G401 (cell line): ENCODE measurements at regions not wholly inside any gene's neighbourhood (a gene's known extent, or its start where the extent isn't known, plus 50 kb on each side); places are given as distances from the start of the nearest gene placed in this dataset.

Source experiments
- DNase-seq: peaks from one replicate; pipeline ENCODE4 v3.0.0-alpha.2; 2015; ENCODE audit warnings: low spot score
- in situ Hi-C: cut with HindIII; loops from 2 replicates; pipeline ENCODE4 v1.10.0; 2016; ENCODE audit warnings: low sequenced_read_pairs, mixed read lengths

DNA sequence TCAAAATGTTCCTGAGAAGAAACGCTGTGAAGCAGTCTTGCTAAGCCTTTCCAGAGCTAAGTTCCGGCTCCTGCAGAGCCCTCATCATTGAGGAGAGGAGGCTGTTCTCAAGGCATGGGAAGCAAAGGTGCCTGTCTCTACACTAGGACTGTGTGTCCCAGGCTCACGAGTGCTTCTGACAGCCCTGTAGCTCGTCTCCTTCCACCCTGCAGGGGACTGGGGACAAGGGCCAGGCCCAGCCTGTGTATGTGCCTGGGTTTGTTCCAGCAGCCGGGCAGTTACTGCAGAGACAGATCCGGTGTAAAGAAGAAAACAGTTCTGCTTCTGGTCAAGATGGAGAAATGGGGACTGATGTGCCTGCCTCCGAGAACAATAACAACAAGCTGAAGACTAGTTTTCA lies 156.0 kb downstream of the ENGASE start:
- peak; percentile 91 for DNase-seq
- in situ Hi-C loops = no loop called here

DNA sequence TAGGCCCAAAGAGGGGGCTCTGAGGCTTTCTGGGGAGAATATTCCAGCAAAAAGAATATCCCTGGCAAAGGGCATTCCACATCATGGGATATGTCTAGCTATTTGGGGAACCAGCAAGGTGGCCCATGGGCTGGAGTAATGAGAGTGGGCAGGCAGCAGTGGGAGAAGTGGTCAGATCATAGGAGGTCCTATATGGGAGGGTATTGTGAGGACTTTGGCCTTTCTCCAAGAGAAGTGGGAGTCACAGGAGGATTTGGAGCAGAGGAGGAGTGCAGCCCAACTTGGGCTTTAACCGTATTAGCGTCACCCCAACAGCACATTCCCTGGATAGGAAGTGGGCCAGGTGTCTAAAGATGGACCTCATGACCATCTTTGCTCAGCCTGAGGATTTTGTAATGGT lies 151.4 kb downstream of the ENGASE start:
- no peak for DNase-seq
- in situ Hi-C loops = no loop called here

DNA sequence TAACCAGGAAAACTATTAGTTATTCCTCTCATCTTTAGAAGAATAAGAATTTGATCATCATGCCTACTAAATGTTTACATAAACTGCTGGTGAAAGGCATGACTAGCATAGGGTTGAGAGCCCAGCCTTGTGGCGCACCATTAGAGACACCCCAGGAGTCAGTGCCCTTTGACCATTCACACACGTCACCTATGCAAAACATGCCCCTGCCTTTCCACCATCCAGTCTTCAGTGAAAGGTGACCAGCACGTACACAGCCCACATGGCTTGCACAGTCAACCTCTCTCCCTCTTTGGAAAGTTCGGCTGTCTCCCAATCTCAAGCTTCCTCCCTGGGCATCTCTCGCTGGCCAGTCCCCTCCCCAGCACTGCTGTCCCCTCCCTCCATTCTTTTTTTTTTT lies 150.3 kb downstream of the ENGASE start:
- in situ Hi-C loops = no loop called here
- no peak for DNase-seq

DNA sequence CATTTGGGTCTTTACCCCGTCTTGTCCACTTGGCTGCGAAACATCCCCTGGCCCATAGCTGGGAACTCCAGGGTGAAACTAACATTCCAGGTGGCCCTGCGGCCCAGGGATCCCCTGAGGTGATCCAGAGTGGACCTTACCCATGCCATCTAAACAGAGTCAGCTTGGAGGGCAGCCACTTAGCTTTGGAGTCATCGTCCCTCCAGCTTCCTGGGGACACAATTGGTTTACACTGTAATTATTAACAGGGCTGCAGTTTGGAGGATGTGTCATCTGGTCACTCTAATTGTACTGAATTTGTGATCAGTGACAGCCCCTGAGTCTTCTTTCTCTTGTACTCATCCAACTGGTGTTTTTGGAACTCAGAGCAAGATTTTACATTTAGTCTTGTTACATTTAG lies 149.9 kb downstream of the ENGASE start:
- in situ Hi-C loops = no loop called here
- DNase-seq = no peak

DNA sequence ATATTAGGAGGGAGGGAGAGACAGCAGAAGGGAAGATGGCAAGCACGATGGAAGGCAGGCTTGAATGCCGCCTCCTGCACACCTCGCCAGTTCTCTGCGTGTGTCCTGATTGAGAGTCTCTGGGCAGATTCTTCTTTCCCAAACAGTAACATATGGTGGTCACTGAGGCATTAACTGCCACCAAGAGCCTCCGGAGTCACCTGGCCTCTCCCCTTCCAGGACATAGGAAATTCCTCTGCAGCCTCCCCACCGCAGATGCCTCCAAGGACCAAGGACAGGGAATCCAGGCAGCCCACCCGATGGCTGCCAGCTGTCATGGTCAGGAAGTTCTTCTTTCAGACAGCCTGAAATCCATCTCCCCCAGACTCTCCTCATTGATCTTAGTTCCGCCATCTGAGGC lies 149.3 kb downstream of the ENGASE start:
- in situ Hi-C loops = no loop called here
- DNase-seq = peak; percentile 97

DNA sequence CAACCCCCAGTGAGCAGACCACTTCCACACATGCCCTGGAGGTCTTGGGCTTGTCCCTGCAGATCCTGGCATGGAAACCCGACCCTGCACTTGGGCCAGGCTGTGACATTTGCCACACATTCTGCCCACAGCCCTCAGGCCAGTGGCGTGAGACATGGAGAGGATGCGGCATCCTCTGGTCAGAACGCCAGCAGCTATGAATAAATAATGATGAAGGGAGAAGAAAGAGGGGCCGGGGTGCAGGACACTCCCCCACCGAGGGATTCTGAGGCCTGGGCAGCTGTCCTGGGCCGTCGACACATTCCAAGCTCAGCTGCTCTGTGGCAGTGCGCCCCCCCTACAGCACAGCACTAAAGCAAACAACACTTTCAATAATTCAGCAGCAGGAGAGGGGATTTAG lies 148.8 kb downstream of the ENGASE start:
- no peak for DNase-seq
- in situ Hi-C loops = no loop called here

DNA sequence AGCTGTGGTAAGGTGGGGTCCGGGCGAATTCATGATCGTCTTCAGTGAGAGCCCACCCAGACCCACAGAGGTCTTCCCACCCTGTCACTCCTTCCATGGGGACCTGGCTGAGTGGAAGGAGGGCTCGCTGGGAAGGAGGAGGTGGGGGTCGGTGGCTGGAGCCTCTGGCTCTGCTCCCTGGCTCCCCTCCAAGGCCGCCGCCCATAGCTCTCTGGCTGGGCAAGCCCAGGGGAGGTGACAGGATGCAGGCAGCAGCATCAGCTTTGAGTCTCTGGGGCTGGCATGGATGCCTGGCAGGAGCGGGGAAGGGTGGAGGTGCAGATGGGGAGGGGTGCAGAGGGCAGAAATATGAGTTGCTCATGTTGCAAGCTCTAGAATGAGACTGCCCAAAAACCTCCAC lies 147.0 kb downstream of the ENGASE start:
- in situ Hi-C loops = no loop called here
- DNase-seq = no peak

DNA sequence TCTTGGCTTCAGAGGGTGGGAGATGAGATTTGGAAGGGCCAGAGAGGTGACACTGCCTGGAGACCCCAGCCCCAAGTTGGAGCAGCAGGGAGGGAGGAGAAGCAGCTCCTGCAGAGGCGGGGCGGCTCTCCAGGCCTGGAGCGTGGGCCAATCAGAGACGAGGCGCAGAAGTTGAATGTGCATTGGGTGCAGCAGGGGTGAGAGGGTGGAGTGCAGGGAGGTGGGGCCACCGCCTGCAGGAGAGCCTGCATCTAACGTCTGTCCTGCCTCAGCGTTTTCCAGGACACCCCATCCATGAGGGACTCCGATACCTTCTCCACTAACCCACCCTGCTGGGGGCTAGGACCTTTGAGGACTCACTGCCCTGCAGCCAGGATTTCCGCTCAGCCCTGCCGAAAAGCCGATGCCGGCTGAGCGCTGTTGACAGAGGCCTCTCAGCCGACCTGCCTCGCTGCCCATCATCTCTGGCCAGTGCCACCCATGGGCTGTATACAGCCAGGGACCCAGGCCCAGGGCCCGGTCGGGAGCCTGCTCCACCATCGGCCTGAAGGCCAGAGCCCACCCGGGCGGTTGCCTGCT lies 146.2 kb downstream of the ENGASE start:
- DNase-seq = no peak
- in situ Hi-C loops = no loop called here

DNA sequence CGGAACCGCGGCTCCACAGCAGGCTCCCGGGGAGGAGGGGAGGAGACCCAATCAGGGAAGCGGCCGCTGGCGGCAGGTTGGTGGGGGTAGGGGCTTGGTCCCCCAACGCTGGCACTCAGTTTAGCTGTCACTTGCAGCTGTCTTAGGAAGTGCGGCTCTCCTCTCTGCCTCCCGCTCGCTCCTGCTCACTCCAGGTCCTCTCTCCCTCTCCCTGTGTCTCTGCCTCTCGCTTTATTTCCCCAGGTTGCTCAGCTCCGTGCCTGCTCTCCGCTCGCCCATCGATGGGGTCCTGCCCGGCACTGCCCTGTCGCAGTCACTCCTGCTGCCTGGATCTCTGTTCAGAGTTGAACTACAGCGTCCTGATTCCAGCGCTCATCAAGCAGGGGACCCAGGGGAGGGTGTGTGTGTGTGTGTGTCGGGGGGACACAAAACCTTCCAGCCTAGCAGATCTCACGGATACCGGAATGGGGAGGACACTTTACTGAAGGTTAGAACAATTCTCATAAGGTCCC lies 145.6 kb downstream of the ENGASE start:
- in situ Hi-C loops = no loop called here
- DNase-seq = no peak

DNA sequence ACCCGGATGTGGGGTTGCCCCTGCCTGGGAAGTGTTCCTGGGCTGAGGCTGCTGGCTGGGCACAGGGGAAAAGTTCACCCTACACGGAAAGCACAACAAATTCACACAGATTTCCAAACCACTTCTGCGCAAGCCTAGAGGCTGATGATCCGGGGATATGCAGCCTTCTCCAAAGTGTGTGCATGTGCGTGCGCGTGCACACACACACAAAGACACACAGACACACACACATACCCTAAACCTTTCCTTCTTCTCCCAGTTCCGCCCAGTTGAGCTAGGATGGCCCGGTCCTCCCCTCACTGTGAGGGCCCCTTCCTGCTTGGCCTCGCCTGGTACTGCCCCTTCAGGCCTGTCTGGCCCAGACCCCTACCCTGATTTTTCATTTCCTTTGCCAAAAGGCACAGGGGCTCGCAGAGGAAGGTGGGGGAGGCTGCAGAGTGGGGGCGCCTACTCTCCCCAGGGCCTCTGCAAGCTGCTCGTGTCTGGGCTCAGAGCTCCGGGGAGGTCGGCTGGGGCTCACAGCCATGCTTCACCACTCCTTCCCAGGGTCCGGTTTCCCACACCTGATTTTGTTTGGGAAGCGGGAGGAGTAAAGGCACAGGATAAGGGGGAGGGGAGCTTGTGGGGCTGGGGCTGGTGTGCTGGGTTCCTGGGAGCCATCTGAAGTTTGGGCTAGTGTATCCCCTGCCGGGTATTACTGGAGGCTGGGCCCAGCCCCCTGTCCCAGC lies 144.7 kb downstream of the ENGASE start:
- DNase-seq = no peak
- in situ Hi-C loops = no loop called here

DNA sequence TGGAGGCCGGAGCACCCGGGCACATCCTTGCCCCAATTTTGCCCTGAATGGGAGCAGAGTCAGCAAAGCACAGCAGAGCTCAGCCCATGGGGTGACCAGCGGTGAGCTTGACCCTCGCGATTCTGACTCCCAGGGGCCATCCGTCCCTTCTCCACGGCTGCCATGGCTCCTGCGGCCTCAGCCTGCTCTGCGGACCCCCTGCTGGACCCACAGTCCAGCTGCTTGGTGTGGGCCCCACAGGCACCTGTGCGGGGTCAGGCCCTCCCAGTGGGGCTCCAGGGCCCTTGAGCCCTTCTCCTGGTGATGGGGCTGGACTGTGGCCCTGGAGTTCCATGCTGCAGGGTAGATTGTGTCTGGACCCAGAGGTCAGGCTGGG lies 144.2 kb downstream of the ENGASE start:
- no peak for DNase-seq
- in situ Hi-C loops = no loop called here

DNA sequence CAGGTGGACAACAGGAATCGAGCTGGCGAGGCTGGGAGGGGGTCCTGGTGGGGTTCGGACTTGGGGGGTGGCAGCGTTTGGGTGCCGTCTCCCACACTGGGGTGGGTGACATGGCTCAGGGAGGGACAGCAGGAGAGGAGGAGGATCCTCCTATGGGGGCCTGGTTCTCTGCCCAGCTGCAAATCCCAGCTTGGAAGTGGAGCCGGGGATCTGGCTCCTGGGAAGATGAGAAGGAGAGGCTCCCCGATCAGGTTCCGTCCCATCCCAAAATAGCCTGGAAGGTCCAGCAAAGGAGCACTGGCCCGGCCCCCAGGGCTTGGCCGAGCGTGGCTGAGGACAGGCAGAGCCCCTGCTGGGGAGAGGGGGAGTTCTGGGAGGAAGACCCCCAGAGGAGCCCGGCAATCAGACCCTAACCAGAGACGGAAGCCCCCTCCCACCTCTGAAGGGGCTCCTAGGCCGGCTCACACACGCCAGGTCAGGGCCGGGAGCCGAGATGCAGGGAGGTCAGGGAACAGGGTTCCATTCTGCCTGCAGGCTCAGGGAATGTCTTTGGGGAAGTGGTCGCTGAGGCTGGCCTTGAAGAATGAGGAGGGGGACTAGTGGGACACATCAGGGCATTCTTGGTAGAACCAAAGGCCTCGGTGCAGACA lies 143.7 kb downstream of the ENGASE start:
- in situ Hi-C loops = no loop called here
- DNase-seq = no peak

DNA sequence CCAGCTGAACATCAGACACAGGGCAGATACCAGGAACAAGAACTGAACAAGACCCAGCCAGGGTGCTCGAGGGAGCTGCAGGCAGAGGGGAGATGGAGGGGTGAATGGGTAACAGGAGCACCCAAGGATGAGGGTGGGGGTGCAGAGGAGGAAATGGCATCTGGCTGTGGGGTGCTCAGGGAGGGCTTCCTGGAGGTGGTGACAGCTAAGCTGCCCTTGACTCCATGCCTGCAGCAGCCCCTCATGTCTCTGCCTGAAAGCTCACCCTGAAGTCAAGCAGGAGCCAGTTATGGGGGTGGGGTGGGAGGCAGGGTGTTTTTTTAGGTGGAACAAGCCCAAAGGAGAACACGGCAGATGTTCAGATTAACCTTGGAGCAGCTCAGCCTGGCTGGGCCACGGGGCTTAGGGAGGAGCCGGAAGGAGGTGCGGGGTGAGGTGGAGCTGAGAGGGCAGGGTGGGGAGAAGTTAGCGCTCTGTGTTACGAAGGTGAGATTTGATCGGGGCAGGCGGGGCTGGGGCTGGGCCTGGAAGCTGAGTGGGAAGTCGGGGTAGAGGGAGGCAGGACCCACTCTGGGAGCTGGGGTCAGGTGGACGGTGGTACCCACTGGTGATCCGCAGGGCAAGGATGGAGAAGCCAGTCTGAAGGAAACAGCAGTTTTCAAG lies 143.0 kb downstream of the ENGASE start:
- no peak for DNase-seq
- in situ Hi-C loops = no loop called here

DNA sequence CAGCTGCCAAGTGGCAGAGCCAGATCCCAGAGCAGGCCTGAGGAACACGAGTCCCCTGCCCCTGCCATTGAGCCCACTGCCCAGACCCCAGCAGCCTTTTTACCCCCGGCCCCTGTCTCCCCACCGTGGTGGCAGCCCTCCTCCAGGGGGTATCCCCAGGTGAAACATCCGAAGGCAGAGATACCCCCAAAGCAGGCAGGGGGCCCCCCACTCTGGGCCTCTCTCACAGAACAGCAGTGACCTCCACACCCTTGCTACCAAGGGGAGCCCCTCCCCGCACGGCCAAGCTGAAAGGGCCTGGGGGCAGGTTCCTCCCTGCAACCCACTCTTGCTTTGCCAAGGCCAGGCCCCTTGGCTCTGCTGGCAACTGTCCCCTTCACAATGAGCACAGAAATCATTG lies 142.2 kb downstream of the ENGASE start:
- in situ Hi-C loops = no loop called here
- DNase-seq = no peak

DNA sequence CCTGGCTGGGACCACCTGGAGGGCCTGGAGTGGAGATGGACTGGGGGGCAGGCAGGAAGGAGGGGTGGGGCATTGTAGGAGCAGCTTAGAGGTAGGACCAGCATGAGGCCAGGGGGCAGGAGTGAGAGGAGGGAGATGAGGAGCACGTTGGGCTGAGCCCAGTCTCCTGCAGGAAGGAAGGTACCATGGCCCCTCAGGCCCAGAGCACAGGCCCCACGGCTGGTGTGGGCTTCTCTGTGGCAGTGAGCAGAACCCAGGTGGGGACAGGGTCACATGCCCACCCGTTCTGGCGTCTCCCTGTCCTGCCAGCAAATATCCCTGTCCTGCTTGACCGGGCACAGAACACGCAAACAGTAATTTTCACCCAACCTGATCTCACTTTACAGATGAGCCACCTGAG lies 141.8 kb downstream of the ENGASE start:
- no peak for DNase-seq

DNA sequence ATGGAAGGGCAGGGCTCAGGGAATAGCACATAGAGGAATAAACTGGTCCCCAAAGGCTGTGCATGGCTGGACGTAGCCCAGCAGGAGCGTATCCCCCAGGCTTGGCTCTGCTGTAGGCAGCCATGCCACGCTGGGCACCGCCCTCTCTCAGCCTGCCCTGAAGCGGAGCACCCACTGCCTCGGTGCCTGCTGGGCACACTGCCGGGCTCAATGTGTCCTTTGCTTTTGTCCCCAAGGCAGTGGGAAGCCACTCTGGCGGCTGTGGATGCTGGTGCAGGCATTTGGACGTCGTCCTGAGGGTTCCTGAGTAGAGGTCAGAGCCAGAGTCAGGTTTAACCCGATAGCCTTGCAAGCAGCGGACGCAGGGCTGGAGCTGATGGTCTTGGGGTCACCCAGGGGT lies 141.0 kb downstream of the ENGASE start:
- DNase-seq = no peak
- in situ Hi-C loops = no loop called here

More for the DNA sequence above, 141.8 kb downstream of the ENGASE start:
- in situ Hi-C loops = no loop called here

DNA sequence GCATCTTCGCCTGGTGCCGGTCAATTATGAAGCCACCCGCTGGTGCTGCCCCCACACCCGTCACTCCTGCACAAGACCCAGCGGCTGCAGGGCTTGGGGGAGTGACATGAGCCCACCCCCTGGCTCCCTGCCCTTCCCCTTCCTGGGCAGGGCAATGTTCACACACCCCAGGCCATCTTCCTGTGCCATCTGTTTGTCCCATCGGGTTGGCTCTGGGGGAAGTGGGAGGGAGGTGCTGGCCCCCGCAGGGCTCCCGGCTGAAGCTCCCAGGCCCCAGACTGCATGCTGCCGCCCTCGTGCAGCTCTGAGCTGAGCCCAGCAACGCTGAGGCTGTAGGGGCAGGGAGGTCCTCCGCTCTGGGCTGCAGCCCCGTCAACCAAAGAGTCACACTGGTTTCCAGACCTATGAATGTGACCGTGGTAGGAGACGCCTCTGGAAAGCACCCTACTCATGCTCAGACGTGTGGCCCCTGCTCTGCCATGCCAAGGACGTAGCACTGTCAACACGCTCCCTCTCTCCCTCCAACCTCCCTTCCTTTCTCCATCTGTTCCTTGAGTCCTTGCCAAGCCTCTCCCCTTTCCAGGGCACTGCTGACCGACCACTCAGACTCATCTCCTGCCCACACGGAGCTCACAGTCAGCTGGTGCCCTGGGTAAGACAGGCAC lies 140.4 kb downstream of the ENGASE start:
- in situ Hi-C loops = no loop called here
- DNase-seq = peak; percentile 79

DNA sequence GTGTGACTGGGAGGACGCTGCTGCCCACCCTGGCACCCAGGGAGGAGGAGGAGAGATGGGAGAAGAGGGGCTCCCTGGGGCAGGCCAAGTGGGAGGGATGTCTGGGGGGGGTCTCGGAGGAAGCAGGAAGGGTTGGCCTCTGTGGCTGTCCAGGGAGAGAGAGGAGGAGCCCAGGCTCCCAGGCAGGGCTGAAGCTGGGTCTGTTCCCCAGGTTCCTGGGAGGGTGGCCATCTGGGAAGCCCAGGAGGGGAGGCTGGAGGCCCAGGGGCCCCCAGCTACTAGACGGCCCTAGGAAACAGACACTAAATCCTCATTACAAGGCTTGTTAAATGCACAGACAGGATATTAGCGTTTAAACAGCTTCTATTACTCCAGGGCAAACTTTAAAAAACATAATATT lies 139.8 kb downstream of the ENGASE start:
- in situ Hi-C loops = no loop called here
- no peak for DNase-seq

DNA sequence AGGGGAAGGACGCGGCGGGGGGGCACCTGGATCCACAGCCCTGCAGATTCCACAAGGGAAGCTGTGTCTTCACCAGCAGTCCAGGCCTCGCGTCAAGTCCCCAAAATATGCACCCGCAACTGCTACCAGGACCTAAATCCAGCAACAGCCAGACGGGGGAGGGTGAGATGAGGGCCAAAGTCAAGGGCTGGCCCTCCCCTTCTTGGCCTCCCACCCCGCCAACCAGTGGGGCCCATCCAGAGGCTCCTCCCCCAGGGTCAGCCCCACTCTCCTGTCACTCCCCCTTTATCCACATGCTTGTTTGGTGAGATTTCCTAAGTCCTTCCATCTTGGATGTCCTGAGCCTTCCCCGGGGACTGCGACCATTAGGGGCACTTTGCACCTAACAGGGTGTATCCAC lies 138.7 kb downstream of the ENGASE start:
- no peak for DNase-seq

More for the DNA sequence above, 138.7 kb downstream of the ENGASE start:
- in situ Hi-C loops = no loop called here
